Uterus (tissue), 3 donors: ENCODE measurements at regions not wholly inside any gene's neighbourhood (a gene's known extent, or its start where the extent isn't known, plus 50 kb on each side); places are given as distances from the start of the nearest gene placed in this dataset.

Source experiments
- DNase-seq, 2 donors: peaks; one replicate each; pipeline ENCODE4 v3.0.0-alpha.2; 2019 to 2020
- H3K27ac ChIP-seq, 2 donors: fragments of 200-600 bp; sonication (generic); 1 replicate in 1 of 2; 2 replicates in 1 of 2; pipeline ENCODE4 v1.5.1; 2016 to 2018
- H3K27me3 ChIP-seq, 2 donors: fragments of 200-600 bp; sonication (generic); one replicate each; pipeline ENCODE4 v1.5.1; 2018 to 2019; ENCODE audit warnings: control low read depth in 1 of 2
- H3K36me3 ChIP-seq, 2 donors: fragments of 200-600 bp; sonication (generic); one replicate each; pipeline ENCODE4 v1.5.1; 2019; ENCODE audit warnings: control low read depth in 1 of 2
- H3K4me1 ChIP-seq, 2 donors: fragments of 200-600 bp; sonication (generic); one replicate each; pipeline ENCODE4 v1.5.1; 2018 to 2019; ENCODE audit warnings: control low read depth in 1 of 2
- H3K4me3 ChIP-seq, 2 donors: fragments of 200-600 bp; sonication (generic); 1 replicate in 1 of 2; 2 replicates in 1 of 2; pipeline ENCODE4 v1.5.1; 2018 to 2019; ENCODE audit warnings: mild to moderate bottlenecking in 1 of 2
- H3K9me3 ChIP-seq, 2 donors: fragments of 200-600 bp; sonication (generic); one replicate each; pipeline ENCODE4 v1.5.1; 2019; ENCODE audit warnings: control low read depth in 1 of 2
- CTCF ChIP-seq, 4 experiments: fragments of 200-600 bp in 2 of 4; fragments of 450-650 bp in 2 of 4; sonication (generic) in 2 of 4; IDR thresholded peaks; one replicate each; pipeline ENCODE4 v1.5.1; 2016 to 2019; ENCODE audit warnings: antibody characterized with exemption in 4 of 4, mild to moderate bottlenecking in 2 of 4, moderate library complexity in 1 of 4
- POLR2A ChIP-seq, 2 donors: fragments of 450-650 bp; IDR thresholded peaks; one replicate each; pipeline ENCODE4 v1.6.1; 2016; ENCODE audit warnings: antibody characterized with exemption in 2 of 2, mild to moderate bottlenecking in 1 of 2, moderate library complexity in 1 of 2
- intact Hi-C: fragments of 100-400 bp; cut with DNase I; formaldehyde crosslinking; loops from one replicate; pipeline ENCODE4 v1.15.1; 2023; ENCODE audit warnings: low total_unique reads
- donor health status: DM: yes; HTN: yes; CAD: no.

GRCh38 chr10:8507156-8507555 lies 452.7 kb downstream of the GATA3 start:
- no peaks in the 10 kb centered on the region for H3K9me3 ChIP-seq
- no peaks in the 10 kb centered on the region for H3K27me3 ChIP-seq
- no peak for DNase-seq
- no peak for TF ChIP-seq POLR2A (IDR thresholded peaks at IDR 0.05)
- intact Hi-C loops: no loop called here
- H3K4me1 ChIP-seq: no peaks in the 10 kb centered on the region
- H3K36me3 ChIP-seq: no peaks in the 10 kb centered on the region
- H3K4me3 ChIP-seq: no peak overlapping the region
- H3K27ac ChIP-seq: no peak overlapping the region

- intact Hi-C loops: no loop called here
- no peak for TF ChIP-seq CTCF (IDR thresholded peaks at IDR 0.05)
- no peak for TF ChIP-seq POLR2A (IDR thresholded peaks at IDR 0.05)
- Histone ChIP-seq H3K4me3 (no peak overlapping the region), H3K27me3 (no peaks in the 10 kb centered on the region), H3K9me3 (no peaks in the 10 kb centered on the region), H3K27ac (no peak overlapping the region), H3K36me3 (no peaks in the 10 kb centered on the region), H3K4me1 (no peaks in the 10 kb centered on the region)
- no peak for DNase-seq
These were observed 454.4 kb downstream of the GATA3 start for GRCh38 chr10:8508882-8509281.

- Histone ChIP-seq H3K27me3 (no peaks in the 10 kb centered on the region), H3K27ac (no peak overlapping the region), H3K4me3 (no peak overlapping the region), H3K4me1 (no peaks in the 10 kb centered on the region), H3K9me3 (no peaks in the 10 kb centered on the region), H3K36me3 (no peaks in the 10 kb centered on the region)
- TF ChIP-seq CTCF (IDR thresholded peaks at IDR 0.05) (no peak), POLR2A (IDR thresholded peaks at IDR 0.05) (no peak)
- DNase-seq: no peak
- intact Hi-C loops: no loop called here
These were observed 456.0 kb downstream of the GATA3 start for GRCh38 chr10:8510471-8510870.

GRCh38 chr10:8511026-8511425 lies 456.5 kb downstream of the GATA3 start:
- Histone ChIP-seq H3K27ac (no peak overlapping the region), H3K27me3 (no peaks in the 10 kb centered on the region), H3K4me1 (no peaks in the 10 kb centered on the region), H3K9me3 (no peaks in the 10 kb centered on the region), H3K36me3 (no peaks in the 10 kb centered on the region), H3K4me3 (no peak overlapping the region)
- DNase-seq: no peak
- TF ChIP-seq CTCF (IDR thresholded peaks at IDR 0.05) (no peak), POLR2A (IDR thresholded peaks at IDR 0.05) (no peak)
- intact Hi-C loops: no loop called here

GRCh38 chr10:8513155-8514147 lies 459.0 kb downstream of the GATA3 start:
- TF ChIP-seq CTCF (IDR thresholded peaks at IDR 0.05) (no peak), POLR2A (IDR thresholded peaks at IDR 0.05) (no peak)

More at GRCh38 chr10:8513155-8514147, 459.0 kb downstream of the GATA3 start:
- Histone ChIP-seq H3K4me3 (no peak overlapping the region), H3K36me3 (no peaks in the 10 kb centered on the region), H3K9me3 (no peaks in the 10 kb centered on the region), H3K27ac (no peak overlapping the region), H3K27me3 (no peaks in the 10 kb centered on the region), H3K4me1 (no peaks in the 10 kb centered on the region)
- DNase-seq: no peak
- intact Hi-C loops: no loop called here
